DLD1 (cell line): ENCODE measurements at regions not wholly inside any gene's neighbourhood (a gene's known extent, or its start where the extent isn't known, plus 50 kb on each side); places are given as distances from the start of the nearest gene placed in this dataset.
"Not testable (repeated sequence)": the region's sequence is repeated elsewhere in the genome, so short reads cannot be mapped to it uniquely, and the experiment has no call there.

ENCODE experiments used
- in situ Hi-C: cut with HindIII; loops from 2 replicates; pipeline ENCODE4 v1.10.0; 2017; ENCODE audit warnings: low sequenced_read_pairs

DNA sequence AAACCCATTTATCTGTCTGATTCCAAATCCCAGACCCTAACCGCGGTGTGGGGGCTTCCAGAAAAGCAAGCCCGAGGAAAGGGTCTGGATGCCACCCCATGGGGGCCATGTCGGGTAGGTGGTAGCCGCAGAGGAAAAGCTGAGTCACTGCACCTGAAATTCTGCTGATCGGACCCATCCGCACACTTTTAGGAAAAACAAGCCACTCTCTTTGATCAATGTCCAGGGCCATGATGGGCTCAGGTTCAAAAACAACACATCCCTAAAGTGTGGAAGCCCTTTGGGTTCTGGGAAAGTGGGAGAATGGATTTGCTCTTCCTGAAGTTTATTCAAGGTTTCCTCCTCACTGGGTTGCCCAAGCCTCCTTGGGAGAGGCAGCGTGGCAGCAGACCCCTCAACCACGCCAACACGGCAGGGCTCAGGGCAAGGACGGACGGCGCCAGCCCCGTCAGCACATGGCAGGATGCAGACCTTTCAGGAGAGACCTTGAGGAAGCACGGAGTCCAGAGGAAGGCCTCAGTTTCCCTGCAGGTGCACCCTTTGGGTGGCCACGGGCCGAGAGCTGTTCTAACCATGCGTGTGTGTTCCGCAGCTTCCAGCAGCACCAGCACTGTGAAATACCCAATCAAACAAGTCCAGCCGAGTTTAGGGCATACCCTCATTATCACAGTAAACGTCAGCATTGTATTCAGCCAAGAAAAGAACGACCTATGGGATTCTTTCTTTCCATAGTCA is 367.0 kb downstream of the FOXL1 start:
- in situ Hi-C loops: no loop called here

DNA sequence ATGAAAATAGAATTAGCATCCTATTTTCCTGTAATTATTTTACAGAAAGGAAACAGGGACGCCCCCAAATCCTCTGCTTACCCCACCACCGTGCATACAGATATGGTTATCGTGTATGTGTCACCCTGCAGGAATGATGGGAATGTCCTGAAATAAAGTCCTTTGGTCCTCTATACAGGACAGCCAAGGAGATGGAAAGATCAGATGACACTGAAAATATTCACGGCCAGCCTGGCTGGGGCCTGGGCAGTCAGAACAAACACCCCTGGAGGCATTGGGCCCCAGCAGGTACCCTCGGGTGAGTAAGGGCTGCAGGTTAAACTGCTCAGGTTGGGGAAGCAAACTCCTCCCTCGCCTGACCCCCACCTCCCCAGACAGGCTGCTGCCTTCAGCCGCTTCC is 368.0 kb downstream of the FOXL1 start:
- in situ Hi-C loops: no loop called here

DNA sequence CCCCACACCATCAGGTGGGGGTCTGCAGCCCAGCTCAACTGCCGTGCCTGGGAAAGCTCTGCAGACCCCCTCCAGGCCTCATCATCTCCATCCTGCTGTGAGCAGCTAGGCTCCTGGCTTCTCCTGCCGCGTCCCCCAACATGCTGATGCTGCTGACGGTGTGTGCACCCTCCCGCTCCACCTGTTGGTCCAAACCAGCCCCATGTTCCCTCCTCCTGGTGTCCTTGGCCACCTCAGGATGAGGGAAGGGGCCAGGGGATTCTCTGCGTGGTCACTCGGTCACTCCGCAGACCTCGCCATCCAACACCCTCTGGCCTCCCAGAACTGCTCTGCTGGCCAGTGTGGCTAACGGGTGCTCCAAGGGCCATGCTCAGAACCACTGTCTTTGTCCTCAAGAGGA is 368.6 kb downstream of the FOXL1 start:
- in situ Hi-C loops: no loop called here

DNA sequence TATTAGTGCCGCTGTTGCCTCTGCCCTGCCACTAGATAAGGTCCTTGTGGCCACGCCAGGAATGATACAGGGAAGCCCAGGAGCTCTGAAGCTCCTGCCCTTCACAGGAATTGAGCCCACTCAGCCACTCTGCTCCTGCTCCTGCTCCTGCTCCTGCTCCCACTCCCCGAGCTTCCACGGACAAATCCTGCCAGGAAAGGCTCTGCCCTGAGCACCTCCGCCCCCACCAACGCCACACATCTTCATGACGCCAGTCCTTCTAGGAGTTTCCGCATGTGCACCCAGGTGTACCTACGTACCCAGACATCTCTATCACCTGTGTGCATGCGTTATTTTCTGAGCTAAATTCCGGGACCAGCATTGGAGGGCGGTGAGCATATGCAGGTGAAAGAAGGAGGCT is 369.1 kb downstream of the C16orf95 start:
- in situ Hi-C loops: no loop called here

DNA sequence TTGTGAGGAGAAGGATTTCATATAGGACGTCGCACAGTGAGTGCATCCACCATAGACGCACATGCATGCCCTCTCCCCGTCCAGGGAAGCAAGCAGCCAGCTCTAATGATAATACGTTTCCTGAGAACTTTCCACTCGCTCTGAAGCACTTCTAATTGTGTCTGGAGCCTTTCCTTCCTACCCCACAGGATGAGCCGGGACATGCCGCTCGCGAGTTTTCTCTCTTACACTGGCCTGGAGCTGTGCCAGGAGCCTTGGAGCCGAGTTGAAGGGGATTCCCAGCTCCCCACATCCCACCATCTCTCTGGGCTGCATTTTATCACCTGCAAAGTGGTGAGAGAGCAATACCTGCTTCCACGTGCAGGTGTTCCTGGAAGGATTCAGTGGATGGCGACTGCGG is 368.1 kb downstream of the C16orf95 start:
- in situ Hi-C loops: no loop called here

DNA sequence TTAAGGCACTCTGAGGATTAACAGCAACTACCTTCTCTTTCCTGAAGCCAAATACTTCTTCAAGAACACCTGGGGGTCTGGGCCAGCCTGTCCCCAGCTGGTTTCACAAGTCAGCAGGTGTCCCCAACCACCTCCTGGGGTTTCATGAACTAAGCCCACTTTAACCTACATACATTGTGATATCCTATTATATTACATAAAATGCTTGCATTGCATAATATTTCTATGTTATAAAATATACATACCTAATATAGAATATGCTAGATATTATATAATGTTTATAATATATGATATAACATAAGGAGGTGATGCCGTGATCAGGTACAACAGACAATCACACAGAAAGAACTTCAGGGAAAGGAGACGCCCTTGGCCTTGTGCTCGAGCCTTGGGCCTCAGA is 367.6 kb downstream of the C16orf95 start:
- in situ Hi-C loops: no loop called here

DNA sequence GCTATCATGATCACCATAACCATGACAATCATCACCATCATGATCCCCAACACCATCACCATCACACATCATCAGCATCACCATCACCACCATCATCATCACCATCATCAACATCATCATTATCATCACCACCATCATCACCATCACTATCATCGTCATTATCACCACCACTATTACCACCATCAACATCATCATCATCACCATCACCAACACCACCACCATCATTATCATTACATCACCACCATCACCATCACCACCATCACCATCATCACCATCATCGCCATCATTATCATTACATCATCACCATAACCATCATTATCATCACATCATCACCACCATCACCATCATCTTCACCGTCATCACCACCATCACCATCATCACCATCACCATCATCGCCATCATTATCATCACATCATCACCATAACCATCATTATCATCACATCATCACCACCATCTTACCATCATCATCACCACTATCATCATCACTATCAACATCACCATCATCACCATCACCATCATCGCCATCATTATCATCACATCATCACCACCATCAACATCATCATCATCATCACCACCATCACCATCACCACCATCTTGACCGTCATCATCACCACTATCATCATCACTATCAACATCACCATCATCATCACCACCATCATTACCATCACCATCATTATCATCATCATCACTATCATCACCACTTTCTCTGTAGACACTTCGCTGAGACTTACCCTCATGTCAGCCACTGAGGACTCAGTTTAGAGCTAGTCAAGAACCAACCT is 366.0 kb downstream of the C16orf95 start:
- in situ Hi-C loops: no loop called here

DNA sequence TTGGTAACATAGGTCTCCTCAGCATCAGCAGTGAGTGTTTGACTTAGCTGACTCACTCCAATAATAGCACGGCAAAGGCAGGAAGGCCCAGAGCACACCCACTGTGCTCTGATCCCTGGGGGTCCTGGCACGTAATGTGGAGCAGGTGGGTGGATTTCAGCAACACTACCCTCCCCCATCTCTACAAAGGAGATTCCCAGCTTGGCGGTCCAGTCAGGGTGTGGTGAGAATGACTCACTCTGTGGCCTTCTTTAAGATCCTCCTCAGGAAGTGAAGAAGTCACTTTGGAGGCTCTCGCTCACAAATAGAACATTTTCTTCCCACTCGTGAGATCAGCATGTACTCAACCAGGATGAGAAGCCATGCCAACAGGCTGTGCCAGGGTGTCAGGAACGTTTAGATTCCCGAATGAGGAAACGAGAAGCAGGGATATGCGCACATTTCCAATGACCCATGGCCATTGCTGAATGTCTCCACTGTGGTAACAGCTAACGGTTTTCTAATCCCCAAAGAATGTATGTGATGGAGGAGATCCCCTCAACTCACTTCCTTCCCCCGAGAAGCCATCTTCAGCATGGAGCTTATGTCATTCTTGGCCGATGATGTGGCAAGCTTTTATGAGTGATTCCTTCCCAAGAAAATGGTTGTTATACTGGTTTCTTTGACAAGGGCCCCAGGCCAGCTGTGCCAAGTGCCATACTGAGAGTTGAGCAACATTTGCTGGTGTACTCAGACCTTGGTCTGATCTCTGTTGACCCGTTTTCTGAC is 365.2 kb downstream of the C16orf95 start:
- in situ Hi-C loops: no loop called here

DNA sequence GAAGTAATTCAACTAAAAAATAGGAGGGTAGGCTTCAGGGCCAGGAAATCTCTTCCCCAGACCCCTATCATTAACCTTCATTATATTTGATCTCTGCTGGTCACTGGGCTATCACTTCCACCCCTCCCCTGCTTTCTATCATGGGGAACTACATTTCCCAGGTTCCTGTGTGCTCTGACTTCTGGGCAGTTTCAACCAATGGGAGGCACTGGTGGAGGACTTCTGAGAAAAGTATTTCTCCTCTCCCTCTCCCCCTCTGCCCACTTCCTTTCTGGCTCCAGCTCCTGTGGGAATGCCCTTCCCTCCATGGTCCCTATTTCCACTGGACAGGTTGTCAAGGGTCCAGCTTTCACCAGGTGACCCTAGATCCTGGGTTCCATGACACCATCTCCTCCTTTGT is 364.4 kb downstream of the C16orf95 start:
- in situ Hi-C loops: no loop called here

DNA sequence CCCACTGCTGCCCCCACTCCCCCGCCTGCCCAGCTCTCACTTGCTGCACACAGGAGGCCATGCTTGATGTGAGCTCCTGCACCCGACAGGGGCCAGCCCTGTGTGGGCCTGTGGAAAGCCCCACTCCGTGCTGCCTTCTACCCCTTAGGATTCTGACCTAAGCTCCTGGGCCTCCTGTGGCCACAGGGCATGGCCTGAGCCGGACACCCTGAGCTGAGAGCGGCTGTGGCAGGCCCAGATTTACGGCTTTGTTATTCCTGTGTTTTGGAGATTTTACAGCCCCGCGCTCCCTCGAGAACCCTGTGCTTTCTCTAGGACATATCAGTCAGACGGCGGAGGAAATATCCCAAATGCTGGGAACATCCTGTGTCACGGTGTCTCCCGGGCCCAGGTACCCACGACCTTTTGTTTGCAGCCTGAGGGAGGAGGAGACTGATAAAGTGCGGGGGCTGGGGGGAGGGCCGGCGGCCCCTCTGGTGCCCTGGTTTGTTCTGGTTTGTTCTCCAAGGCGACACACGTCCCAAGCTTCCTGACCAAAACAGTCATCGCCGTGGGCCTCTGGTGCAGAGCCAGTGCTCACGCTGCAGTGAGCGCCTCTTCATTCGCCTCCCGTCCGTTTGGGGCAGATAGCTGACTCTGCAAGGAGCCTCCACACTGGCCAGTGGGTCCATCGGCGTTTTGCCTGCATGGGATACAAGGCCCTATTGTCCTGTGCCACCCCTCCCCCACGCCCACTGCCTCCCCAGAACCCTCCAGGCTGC is 363.4 kb downstream of the C16orf95 start:
- in situ Hi-C loops: no loop called here

DNA sequence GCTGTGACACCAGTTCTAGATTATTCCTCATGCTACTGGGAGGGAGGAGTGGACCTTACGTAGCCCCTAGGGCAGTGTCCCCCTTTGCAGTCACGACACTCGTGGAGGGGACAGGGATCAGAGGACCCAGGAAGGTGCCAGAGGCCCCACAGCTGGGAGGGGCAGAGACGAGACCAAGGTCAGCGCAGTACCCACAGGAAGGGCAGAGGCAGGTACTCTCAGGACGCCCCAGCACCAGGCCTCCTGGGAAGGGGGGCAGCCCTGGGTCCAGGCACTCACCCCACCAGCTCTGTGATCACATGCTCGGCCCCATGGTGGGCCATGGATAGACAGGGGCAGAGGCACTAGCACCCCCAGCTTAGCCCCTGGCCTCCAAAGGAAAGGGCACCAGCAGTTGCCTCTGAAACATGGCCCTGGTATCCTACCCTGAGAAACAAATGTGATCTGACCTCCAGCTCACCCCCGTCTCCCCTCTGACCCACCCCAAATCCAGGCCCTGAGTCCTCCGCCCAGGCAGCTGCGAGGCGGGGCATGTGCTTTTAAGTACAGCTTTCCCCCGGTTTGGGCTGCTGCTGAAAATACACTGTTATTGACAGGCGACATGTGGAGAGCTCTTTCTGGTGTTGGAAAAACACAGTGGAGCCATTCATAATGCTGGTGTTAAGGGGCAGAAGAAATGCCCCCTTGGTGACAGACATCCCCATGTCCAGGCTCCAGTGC is 361.9 kb downstream of the C16orf95 start:
- in situ Hi-C loops: no loop called here

DNA sequence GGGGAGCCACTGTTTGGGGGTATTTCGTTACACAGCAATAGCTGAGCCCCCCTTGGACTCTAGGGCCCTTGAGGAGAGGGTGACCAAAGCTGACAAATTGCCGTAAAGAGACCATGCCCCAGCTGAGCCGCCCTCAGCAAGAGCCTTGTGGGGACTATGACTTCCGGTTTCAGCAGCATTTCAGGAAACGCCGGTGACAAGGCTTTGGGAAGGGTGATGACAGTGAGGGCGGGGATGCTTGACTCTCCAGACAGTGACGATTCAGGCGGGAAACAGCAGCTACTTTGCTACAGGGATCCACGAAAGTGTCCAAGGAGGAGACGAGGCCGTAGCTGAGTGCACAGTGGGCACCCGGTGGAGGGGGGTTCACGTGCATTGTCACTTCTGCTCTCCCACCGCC is 360.8 kb downstream of the C16orf95 start:
- in situ Hi-C loops: no loop called here

DNA sequence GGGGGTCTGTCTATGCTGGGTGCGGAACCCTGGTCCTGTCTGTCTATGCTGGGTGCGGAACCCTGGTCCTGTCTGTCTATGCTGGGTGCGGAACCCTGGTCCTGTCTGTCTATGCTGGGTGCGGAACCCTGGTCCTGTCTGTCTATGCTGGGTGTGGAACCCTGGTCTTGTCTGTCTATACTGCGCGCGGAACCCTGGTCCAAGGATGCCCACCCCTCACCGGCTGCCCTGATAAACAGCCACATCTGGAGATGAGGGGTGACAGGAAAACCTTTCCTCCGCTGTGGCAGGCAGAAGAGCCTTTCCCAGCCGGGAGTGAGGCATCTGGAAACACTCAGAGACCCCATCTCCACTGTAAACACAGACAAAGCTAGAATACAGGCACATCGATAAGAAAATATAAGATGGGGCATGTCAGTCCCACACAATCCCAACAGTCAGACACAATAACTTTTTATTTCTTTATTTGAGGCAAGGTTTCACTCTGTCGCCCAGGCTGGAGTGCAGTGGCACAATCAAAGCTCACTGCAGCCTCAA is 359.5 kb downstream of the C16orf95 start:
- in situ Hi-C loops: not testable (repeated sequence)

DNA sequence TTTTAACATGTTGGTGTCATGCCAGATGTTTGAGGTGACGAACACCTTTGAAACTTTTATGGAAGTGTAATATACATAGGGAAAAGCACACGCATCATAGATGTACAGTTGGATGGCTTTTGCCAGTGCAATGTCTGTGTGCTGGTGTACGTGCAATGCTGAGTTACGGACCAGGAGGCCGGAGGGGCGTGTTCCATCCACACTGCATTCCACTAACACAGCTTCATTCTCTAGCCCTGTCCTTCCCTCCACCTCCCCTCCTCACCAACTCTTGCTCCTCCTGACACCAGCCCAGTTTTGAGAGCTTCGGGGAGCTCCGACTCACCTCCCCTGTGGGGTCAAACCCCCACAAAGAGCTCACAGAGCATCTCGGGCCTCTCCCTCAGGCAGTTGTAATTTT is 358.8 kb downstream of the C16orf95 start:
- in situ Hi-C loops: no loop called here

DNA sequence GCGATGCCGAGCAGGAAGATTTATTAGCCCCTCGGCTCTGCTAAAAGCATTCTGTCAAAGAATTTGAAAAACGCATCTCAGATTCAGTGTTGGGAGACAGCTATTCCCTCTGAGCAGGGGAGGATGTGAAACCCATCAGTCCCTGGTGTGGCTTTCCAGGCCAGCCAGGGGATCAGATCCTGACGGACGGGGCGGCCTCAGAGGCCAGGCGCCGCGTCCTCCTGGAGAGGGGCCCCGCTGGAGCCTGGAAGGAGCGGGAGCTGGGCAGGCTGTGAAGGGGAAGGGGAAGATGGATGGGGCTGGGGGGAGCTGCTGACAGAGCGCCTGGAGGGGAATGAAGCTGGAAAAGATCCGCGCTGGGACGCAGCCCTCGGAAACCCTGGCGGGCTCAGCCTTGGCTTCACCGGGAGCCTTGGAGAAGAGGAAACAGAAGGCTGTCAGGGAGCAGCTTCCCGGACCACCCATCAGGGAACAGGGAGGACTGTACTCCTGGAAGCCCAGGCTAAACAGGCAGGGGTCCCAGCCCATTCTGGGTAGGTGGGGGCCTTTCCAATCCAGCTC is 358.0 kb downstream of the C16orf95 start:
- in situ Hi-C loops: no loop called here

DNA sequence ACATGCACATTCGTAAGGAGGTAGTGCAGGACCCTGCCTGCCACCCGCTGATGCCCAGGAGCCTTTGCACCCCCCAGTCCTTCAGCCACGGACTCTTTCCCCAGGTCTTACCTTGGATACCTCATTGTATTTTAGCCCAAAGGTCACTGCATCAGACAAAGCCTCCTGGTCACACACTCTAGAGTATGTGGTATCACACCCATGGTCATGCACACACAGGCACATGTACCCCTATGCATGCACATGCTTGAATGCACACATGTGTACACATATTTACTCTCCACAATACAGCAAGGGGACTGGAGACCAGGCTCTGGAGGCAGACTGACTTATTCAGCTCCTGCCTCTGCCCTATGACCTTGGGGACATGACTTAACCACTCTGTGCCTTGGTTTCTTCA is 357.5 kb downstream of the C16orf95 start:
- in situ Hi-C loops: no loop called here

DNA sequence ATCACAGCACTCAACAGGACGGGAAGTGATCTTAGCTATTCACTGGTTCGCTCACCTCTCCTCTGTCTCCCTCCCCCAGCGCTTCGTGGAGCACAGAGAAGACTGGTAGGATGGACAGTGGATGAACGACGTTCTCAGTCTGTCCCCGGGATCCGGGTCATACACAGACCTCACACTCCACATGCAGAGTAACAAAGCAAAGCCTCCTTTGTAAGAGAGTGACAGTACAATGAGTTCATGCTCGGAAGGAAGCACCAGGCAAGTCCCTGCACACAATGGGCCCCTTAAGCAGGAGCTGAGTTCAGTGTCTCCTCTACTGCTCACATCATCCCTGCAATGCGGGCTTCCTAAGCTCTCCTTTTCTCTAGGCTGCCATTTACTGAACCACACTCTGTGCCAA is 356.9 kb downstream of the C16orf95 start:
- in situ Hi-C loops: no loop called here

DNA sequence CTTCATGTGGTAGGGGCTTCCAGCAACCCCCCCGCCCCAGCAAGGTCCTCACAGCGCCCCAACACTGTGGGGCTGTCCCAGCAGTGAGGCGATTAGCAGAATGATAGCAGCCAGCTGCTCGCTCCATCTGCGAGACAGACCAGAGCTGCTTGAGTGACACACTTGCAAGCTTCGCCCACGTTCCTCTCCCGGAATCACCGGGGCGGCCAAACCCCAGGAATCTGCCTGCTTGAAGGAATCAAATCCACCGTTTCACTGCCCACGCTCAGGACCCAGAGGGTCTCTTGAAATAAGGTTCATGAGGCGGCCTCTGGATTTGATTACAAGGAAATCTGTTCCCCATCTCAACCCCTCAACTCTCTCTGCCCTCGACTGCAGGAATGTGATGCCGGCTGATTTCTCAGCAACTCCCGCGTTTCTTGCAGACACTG is 356.0 kb downstream of the C16orf95 start:
- in situ Hi-C loops: no loop called here

DNA sequence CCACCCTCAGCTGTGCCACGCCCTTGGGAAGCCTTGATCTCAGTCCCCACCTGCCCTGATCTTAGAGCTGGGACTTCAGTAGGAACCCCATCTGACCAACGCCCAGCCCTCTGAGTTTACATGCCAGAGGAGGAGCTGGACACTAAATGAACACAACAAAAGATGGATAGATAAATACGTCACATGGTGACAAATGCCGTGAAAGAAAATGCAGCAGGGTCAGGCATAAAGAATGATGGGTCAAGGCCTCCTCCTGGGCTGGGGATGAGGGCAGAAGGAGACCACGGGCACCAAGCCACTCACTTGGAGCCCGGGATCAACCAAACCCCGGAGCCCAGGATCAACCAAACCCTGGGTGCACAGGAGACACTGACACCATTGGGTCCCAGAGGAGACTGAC is 354.9 kb downstream of the C16orf95 start:
- in situ Hi-C loops: no loop called here

DNA sequence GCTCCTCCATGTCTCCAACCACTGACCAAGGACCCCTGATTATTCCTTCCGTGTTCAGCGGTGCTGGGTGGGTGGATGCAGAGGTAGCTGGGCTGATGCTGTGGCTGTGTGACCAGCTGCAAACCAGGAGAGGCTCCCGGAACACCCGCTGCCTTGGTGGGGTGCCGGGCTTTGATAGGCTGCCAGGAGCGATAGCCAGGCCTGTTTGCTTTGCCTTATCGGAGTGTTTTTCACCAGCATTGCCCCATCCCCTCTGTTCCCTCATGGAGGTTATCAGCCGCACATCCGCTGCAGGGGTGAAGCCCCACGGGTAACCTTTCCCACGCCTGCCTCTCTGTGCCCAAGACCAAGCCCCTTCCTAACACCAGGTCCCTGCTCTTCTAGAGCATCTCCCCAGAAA is 354.3 kb downstream of the C16orf95 start:
- in situ Hi-C loops: no loop called here
